ENCODE measurements at regions not wholly inside any gene's neighbourhood (a gene's known extent, or its start where the extent isn't known, plus 50 kb on each side); places are given as distances from the start of the nearest gene placed in this dataset.
"Not testable (repeated sequence)": the region's sequence is repeated elsewhere in the genome, so short reads cannot be mapped to it uniquely, and the experiment has no call there.

DNA sequence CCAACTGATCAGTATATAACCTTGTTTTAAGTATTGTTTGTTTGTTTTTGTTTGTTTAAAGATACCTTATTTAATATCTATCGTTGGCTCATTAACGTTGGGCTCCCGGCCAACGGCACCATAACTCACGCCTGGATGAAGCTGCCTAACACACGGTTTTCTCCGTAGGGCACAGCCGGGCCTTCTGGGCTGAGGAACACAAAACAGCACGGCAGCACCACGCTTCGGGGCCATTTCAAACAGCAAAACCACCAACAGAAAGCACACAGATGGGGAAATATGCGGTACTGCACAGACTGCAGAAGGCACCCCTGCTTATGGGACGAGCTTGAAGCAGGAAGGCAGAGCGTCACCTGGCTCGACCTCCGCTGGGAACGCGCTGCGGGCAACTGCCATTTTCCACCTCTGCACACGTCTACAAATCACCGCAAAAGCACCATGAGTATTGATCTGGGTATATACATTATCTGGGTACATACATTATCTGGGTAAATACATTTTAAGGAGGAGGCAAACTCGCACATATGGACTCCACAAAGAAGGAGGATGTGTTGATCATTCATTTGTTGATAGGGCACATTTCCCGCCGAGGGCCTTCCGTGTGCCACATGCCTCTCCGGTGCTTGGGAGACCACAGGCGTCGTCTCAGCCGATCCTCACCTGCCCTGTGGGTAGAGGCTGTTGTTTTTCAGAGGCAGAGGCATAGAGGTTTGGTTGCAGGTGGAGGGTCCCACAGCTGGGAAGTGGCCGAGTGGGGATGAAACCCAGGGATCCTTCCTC is 123.7 kb upstream of the ATP2B2 start:
- Mint-ChIP-seq H3K36me3 (ENCODE audit: low read depth) (no peaks in the 10 kb centered on the region), H3K4me1 (no peaks in the 10 kb centered on the region), H3K4me3 (no peak overlapping the region), H3K27me3 (peaks cover 2% of the 10 kb centered on the region), H3K27ac (no peak overlapping the region), H3K9me3 (no peaks in the 10 kb centered on the region)
- ATAC-seq = no peak
- no peak for DNase-seq

DNA sequence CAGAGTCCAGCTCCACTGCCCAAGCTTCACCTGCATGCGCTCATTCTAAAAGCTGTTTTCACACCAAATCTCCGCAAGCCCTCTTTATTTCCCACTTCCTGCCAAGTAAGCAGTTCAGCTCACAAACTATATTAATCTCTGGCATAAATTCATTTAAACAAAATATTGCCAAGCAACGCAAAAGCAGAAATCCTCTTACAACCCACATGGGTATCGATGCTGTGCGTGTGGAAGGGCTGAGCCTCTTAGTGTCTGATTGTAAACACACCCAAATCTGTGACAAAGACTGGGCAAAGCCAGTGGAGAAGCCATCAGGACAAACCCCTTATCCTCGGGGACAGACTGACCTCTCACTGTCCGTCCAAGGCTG is 124.3 kb upstream of the ATP2B2 start:
- no peak for DNase-seq
- Mint-ChIP-seq H3K4me3 (no peak overlapping the region), H3K4me1 (no peaks in the 10 kb centered on the region), H3K27ac (no peak overlapping the region), H3K27me3 (peaks cover 2% of the 10 kb centered on the region), H3K36me3 (ENCODE audit: low read depth) (no peaks in the 10 kb centered on the region), H3K9me3 (no peaks in the 10 kb centered on the region)
- ATAC-seq = no peak

DNA sequence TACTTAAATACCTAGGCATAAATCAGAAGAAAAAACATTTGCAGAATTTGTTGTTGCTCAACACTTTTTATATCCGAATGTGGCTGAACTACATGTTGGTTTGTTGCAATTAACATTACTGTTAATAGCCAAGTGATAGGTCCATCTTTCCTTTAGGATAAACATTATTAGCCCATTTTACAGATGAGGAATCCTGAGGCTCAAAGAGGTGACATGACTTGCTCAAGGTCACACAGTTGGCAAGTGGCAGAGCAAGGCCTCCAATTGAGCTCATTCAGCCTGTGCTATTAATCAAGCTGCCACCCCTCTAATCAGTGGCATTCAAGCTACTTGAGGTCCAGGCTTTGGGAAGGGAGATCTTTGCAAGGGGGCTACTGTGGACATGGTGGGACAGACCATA is 125.8 kb upstream of the ATP2B2 start:
- Mint-ChIP-seq H3K9me3 (peaks cover under 1% of the 10 kb centered on the region), H3K4me3 (no peak overlapping the region), H3K36me3 (ENCODE audit: low read depth) (no peaks in the 10 kb centered on the region), H3K27ac (no peak overlapping the region), H3K27me3 (peaks cover 4% of the 10 kb centered on the region), H3K4me1 (no peaks in the 10 kb centered on the region)
- DNase-seq = no peak
- no peak for ATAC-seq

DNA sequence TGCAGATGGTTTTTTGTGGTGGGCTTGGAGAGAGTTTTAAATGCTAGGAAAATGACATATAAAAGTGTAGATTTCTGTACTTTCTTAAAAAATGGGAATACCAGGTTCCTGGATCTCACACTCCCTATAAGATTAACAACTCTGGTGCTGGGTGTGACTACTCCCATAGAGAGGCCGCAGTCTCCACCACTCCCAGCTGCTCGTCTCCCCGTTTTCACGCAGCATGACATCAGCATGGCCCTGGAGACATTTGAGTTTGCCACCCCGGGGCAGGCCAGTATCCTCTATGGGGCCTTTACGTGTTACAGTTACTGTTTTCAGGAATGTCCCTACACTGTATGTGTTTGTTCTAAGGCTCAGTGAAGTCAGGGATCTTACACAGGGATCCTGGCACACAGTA is 126.7 kb upstream of the ATP2B2 start:
- Mint-ChIP-seq H3K4me1 (no peaks in the 10 kb centered on the region), H3K36me3 (ENCODE audit: low read depth) (no peaks in the 10 kb centered on the region), H3K9me3 (peaks cover 7% of the 10 kb centered on the region), H3K27ac (no peak overlapping the region), H3K27me3 (peaks cover 4% of the 10 kb centered on the region), H3K4me3 (no peak overlapping the region)
- no peak for ATAC-seq
- DNase-seq = no peak

DNA sequence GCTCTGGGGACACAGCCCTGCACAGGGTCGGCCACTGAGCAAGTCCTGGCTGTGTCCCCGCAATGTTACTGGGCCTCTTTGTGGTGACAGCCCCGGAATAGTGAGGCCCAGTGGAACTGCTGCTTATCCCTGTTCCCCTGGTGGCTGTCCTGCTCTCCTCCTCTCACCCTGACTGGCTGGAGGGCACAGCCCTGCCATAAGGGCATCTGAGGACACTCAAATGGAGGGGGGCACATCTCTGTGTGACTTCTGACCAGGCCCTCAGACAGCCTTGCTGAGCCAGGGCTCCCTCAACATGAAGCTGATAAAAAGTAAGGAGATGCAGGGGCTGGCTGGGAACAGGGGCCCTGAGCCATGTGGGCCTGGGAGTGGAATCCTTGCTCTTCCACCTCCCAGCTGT is 127.4 kb upstream of the ATP2B2 start:
- Mint-ChIP-seq H3K4me3 (no peak overlapping the region), H3K9me3 (peaks cover 13% of the 10 kb centered on the region), H3K36me3 (ENCODE audit: low read depth) (peaks cover 2% of the 10 kb centered on the region), H3K27me3 (peaks cover 4% of the 10 kb centered on the region), H3K4me1 (no peaks in the 10 kb centered on the region), H3K27ac (no peak overlapping the region)
- ATAC-seq (no peak), DNase-seq (no peak)

DNA sequence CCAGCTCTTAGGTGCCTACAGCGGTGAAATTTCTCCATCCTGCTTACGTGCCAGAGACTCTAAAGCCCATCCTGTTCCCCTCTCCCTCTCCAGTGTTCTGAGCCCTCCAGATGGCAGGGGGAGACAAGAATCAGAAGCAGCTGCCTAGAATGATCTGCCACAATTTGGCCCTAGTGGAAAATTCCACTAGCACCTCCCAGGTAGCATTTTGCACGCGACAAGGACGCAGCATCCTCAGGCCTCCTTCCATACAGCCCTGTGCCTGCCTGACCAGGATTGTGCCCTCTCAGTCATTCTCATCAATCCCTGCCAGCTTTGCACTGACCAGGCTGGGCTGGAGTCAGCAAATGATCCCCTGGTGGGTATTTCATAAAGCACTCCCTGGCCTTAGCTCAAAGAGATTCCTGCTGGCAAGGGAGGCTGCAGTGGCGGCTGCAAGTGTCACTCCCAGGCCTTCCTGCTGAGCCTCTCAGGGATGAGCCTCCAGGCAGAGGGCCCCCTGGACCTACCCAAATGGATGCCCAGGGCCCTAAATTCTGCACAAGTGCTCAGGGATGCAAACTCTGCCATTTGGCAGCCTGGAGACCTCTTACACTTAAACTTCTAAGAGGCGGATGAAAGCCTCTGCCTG is 130.2 kb upstream of the ATP2B2 start:
- DNase-seq (no peak), ATAC-seq (no peak)
- Mint-ChIP-seq H3K4me3 (no peak overlapping the region), H3K36me3 (ENCODE audit: low read depth) (peaks cover 2% of the 10 kb centered on the region), H3K27ac (no peak overlapping the region), H3K9me3 (peaks cover 26% of the 10 kb centered on the region), H3K27me3 (peaks cover 4% of the 10 kb centered on the region), H3K4me1 (no peaks in the 10 kb centered on the region)

DNA sequence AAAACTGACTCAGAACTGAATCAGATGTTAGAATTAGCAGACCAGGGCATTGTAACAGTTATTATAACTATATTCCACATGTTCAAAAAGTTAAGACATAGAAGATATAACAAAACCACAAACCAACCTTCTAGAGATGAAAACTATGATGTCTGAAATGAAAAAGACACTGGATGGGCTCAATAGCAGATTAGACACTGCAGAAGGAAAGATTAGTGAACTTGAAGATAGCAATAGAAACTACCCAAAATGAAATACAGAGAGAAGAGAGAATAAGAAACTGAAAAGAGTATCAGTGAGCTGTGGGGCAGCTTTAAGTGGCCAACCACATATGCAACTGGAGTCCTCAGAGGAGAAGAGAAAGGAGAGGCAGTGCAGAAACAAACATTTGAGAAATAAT is 132.0 kb upstream of the ATP2B2 start:
- ATAC-seq = no peak
- Mint-ChIP-seq H3K36me3 (ENCODE audit: low read depth) (peaks cover 2% of the 10 kb centered on the region), H3K27ac (no peak overlapping the region), H3K4me3 (no peak overlapping the region), H3K9me3 (peaks cover 26% of the 10 kb centered on the region), H3K27me3 (peaks cover 11% of the 10 kb centered on the region), H3K4me1 (no peaks in the 10 kb centered on the region)
- no peak for DNase-seq

DNA sequence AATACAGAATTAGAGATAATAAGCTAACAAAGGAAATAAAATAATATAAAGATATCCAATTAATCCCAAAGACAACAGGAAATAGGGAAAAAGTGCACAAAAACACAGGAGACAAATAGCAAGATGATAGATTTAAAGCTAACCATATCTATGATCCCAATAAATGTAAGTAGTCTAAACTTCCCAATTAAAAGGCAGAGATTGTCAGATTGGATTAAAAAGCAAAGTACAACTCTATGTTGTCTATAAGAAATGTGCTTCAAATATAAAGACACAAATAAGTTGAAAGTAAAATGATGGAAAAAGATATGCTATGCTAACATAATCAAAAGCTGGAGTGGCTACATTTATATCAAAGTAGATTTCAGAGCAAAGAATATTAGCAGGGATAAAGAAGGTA is 133.1 kb upstream of the ATP2B2 start:
- peaks cover 2% of the 10 kb centered on the region for H3K36me3 Mint-ChIP-seq (ENCODE audit: low read depth)
- DNase-seq = no peak
- ATAC-seq = no peak
- no peak overlapping the region for H3K4me3 Mint-ChIP-seq
- peaks cover 12% of the 10 kb centered on the region for H3K27me3 Mint-ChIP-seq
- H3K27ac Mint-ChIP-seq = no peak overlapping the region
- H3K9me3 Mint-ChIP-seq = peaks cover 26% of the 10 kb centered on the region
- no peaks in the 10 kb centered on the region for H3K4me1 Mint-ChIP-seq

DNA sequence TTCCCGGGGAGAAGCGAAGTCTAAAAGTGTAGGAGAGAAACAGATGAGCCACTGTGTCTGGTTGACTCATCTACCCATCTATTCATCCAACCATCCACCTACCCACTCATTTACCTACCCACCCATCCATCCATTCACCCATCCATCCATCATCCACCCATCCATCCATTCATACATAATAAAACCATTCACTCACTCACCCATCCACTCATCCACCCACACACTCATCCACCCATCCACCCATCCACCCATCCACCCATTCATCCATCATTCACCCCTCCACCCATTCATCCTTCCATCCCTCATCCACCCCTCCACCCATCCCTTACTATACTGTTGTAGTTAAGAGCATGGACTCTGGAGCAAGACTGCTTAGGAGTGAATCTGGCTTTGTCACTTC is 136.4 kb upstream of the ATP2B2 start:
- Mint-ChIP-seq H3K9me3 (peaks cover 21% of the 10 kb centered on the region), H3K36me3 (ENCODE audit: low read depth) (peaks cover 2% of the 10 kb centered on the region), H3K4me3 (no peak overlapping the region), H3K27ac (no peak overlapping the region), H3K27me3 (peaks cover 22% of the 10 kb centered on the region), H3K4me1 (no peaks in the 10 kb centered on the region)
- ATAC-seq = no peak
- DNase-seq = no peak

DNA sequence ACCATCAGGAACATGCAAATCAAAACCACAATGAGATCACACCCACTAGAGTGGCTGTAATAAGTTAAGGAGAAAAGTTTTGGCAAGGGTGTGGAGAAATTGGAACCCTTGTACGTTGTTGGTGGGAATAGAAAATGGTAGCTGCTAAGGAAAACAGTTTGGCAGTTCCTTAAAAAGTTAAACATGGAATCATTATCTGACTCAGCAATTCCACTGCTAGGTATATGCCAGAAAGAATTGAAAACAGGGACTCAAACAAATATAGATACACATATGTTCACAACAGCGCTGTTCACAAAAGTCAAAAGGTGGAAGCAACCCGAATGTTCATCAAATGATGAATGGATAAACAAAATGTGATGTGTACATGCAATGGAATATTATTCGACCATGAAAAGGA is 138.8 kb upstream of the ATP2B2 start:
- Mint-ChIP-seq H3K36me3 (ENCODE audit: low read depth) (no peaks in the 10 kb centered on the region), H3K9me3 (no peaks in the 10 kb centered on the region), H3K4me3 (no peak overlapping the region), H3K27me3 (peaks cover 22% of the 10 kb centered on the region), H3K4me1 (no peaks in the 10 kb centered on the region), H3K27ac (no peak overlapping the region)
- ATAC-seq (no peak), DNase-seq (no peak)

DNA sequence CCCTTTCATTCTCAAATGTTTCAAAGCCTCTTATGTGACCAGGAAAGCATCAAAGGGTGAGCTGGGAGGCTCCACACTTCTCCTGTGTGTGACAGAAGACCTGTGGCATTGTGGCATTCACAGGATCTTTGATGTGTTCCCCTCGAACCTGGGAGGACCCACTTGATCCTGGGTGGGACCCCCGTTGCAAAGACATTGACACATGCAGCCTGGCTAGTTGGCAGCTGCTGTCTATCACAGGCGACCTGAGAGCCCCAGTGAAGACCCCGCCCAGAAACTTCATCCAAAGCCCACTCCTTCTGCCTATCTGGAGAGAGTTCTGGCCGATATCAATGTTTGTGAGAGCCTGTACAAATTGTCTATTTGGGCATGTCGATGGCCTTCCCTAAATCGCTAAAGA is 140.4 kb upstream of the ATP2B2 start:
- ATAC-seq = no peak
- Mint-ChIP-seq H3K27ac (no peak overlapping the region), H3K4me3 (no peak overlapping the region), H3K9me3 (no peaks in the 10 kb centered on the region), H3K27me3 (peaks cover 20% of the 10 kb centered on the region), H3K36me3 (ENCODE audit: low read depth) (no peaks in the 10 kb centered on the region), H3K4me1 (no peaks in the 10 kb centered on the region)
- no peak for DNase-seq

DNA sequence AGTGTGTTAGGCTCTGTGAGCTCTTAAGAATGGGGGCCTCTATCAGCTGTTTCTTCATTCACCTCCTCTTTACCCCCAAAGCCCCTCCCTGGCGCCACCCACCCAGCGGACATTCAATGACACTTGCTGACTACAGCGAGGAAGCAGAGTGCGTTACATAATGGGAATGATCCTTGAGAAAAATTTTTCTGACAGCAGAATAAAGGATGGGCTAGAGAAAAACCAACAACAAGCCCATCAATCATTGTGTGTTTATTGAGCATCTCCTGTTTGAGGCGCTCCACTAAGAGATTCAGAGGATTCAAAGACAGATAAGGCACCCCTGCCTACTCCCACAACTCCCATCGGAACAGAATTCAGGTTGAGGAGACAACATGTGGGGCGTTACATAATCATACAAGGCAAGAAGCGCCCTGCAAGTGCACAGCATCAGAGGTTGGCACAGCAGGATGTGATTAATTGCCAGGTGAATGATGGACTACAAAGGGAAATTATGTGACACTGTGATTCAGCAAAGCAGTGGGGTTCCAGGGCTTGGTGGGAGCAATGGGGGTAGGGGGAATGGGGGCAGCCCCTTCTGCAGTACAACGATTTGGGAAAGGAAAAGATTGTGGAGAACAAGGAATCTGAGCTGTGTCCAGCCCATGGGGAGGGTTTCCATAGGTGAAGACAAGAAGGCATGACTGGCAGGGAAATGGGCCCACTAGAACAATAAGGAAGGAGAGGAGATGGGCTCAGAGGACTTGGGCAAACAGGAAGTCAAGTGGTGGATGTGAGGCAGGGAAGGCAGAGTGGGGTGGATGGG is 141.3 kb upstream of the ATP2B2 start:
- peaks cover 16% of the 10 kb centered on the region for H3K27me3 Mint-ChIP-seq
- DNase-seq (no peak), ATAC-seq (no peak)
- H3K4me3 Mint-ChIP-seq = no peak overlapping the region
- H3K9me3 Mint-ChIP-seq = no peaks in the 10 kb centered on the region
- no peaks in the 10 kb centered on the region for H3K4me1 Mint-ChIP-seq
- no peak overlapping the region for H3K27ac Mint-ChIP-seq
- H3K36me3 Mint-ChIP-seq (ENCODE audit: low read depth) = no peaks in the 10 kb centered on the region

DNA sequence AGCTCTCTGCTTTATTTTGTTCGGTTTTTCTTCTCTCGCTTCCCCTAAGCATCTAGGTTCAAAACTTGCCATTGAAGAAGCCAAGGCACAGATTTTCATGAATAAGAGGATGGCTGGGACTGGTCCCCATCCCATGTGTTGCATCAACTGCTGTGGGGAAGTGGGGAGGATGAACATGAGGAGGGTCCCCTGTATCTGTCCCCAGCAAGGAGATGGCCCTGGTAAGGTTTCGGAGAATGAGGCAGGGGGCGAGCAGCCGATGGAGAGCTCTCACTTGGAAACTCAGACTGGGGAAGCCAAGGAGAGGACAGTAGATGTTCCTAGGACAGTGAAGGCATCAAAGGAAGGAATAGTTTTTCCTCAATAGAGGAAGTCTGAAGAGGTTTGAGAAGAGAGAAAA is 142.0 kb upstream of the ATP2B2 start:
- H3K36me3 Mint-ChIP-seq (ENCODE audit: low read depth) = no peaks in the 10 kb centered on the region
- H3K9me3 Mint-ChIP-seq = no peaks in the 10 kb centered on the region
- ATAC-seq = no peak
- no peaks in the 10 kb centered on the region for H3K4me1 Mint-ChIP-seq
- no peak overlapping the region for H3K4me3 Mint-ChIP-seq
- DNase-seq = no peak
- peaks cover 13% of the 10 kb centered on the region for H3K27me3 Mint-ChIP-seq
- no peak overlapping the region for H3K27ac Mint-ChIP-seq

DNA sequence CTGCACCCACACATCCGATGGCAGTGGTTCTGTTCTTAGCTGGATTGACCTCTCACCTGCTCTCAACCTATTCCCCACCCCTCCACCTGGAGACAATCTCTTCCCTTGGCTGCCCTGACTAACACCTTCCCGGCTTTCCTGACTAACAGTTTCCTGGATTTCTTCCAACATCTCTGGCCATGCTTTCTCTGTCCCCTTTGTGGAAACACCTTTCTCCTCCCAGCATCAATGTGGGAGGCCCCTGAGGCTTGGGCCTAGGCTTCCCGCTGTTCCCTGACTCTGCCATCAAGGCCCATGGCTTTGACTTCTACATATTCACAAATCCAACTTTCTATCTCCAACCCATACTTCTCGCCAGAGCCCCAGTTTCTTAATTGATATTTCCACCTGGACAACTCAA is 142.8 kb upstream of the ATP2B2 start:
- ATAC-seq (no peak), DNase-seq (no peak)
- Mint-ChIP-seq H3K4me1 (no peaks in the 10 kb centered on the region), H3K27ac (no peak overlapping the region), H3K9me3 (no peaks in the 10 kb centered on the region), H3K27me3 (peaks cover 12% of the 10 kb centered on the region), H3K4me3 (no peak overlapping the region), H3K36me3 (ENCODE audit: low read depth) (no peaks in the 10 kb centered on the region)

DNA sequence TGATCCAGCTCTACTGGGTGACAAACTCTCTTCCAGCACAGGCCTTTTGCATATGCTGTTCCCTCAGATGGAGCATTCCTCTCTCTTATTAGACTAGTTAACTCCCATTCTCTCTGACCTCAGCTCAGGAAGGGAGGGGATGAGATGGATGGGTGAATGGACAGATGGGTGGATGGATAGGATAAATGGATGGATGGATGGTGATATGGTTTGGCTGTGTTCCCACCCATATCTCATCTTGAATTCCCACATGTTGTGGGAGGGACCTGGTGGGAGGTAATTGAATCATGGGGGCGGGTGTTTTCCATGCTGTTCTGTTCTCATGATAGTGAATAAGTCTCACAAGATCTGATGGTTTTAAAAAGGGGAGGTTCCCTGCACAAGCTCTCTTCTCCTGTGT is 144.1 kb upstream of the ATP2B2 start:
- not testable (repeated sequence) for H3K27ac Mint-ChIP-seq; H3K4me1 Mint-ChIP-seq; H3K36me3 Mint-ChIP-seq (ENCODE audit: low read depth); ATAC-seq; H3K4me3 Mint-ChIP-seq; H3K9me3 Mint-ChIP-seq; H3K27me3 Mint-ChIP-seq; DNase-seq
